Fibroblast of the aortic adventitia (primary cell): ENCODE measurements at regions not wholly inside any gene's neighbourhood (a gene's known extent, or its start where the extent isn't known, plus 50 kb on each side); places are given as distances from the start of the nearest gene placed in this dataset.

Experiments
- DNase-seq: peaks from one replicate; pipeline ENCODE4 v3.0.0-alpha.2; 2010; ENCODE audit warnings: low read depth
- H3K4me3 ChIP-seq: 2 replicates; pipeline ENCODE4 v1.5.1; 2011; ENCODE audit warnings: low read depth, mild to moderate bottlenecking, control low read depth, low read length, moderate library complexity
- TF ChIP-seq, protein P1 (sequence below): IDR thresholded peaks from 2 replicates; pipeline ENCODE4 v1.5.1; 2011; ENCODE audit warnings: mild to moderate bottlenecking, low read length, control low read depth, inconsistent platforms; ENCODE audit not compliant: insufficient read depth

DNA sequence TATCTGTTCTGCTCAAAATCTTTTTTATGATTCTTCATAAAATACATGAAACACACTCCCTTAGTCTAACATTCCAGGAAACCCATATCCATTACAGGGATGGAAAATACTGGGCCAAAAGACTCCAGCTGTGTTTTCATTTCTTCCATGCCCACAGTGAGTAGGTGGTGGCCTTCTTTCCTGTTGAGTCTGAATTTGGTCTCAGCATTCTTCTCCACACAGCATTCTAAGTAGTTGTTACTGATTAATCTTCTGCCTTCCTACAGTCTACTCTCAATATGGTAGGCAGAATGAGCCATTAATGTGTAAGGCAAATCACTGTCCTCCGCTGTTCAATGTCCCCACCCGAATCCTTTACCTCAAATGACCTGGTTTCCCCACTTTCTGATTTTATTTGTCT, 370.6 kb upstream of the RPS6KA3 start:
- no peak for DNase-seq
- no peak overlapping the region for H3K4me3 ChIP-seq
- TF ChIP-seq, protein P1, sequence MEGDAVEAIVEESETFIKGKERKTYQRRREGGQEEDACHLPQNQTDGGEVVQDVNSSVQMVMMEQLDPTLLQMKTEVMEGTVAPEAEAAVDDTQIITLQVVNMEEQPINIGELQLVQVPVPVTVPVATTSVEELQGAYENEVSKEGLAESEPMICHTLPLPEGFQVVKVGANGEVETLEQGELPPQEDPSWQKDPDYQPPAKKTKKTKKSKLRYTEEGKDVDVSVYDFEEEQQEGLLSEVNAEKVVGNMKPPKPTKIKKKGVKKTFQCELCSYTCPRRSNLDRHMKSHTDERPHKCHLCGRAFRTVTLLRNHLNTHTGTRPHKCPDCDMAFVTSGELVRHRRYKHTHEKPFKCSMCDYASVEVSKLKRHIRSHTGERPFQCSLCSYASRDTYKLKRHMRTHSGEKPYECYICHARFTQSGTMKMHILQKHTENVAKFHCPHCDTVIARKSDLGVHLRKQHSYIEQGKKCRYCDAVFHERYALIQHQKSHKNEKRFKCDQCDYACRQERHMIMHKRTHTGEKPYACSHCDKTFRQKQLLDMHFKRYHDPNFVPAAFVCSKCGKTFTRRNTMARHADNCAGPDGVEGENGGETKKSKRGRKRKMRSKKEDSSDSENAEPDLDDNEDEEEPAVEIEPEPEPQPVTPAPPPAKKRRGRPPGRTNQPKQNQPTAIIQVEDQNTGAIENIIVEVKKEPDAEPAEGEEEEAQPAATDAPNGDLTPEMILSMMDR: no peak

DNA sequence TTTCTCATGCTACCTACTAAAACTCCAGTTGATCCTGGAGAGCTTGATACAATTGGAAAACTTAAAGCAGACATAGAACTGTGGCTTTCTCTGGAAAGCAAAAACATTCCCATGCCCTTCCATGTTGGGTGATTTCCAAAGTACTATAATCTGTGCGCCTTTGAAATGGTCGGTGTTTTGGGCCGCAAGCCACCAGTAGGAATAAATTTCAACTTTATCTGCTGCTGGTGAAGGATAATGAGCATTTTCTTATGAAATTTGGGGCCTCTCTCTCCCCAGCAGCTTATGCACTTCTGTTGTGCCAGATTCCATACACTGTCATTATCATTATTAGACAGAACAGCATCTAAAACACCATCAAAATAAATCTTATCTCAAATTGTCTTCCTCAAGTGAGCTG, 366.7 kb upstream of the RPS6KA3 start:
- H3K4me3 ChIP-seq: no peak overlapping the region
- TF ChIP-seq, protein P1: no peak
- no peak for DNase-seq

DNA sequence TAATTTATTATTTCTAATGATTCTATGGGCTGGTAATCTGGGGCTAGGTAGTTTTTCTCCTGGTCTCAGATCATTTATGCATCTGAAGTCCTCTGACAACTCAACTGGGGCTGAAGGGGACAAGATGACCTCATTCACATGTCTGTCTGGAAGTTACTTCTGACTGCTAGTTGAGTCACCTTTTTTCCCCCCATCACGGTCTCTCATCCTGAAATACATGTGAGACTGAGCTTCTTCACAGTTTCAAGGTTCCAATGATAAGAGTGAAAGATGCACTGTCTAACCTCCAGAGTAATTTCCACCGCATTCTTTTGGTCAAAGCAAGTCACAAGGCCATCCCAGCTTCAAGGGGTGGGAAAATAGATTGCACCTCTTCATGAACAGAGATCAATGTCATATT, 356.7 kb upstream of the RPS6KA3 start:
- TF ChIP-seq, protein P1: no peak
- no peak overlapping the region for H3K4me3 ChIP-seq
- DNase-seq: no peak

DNA sequence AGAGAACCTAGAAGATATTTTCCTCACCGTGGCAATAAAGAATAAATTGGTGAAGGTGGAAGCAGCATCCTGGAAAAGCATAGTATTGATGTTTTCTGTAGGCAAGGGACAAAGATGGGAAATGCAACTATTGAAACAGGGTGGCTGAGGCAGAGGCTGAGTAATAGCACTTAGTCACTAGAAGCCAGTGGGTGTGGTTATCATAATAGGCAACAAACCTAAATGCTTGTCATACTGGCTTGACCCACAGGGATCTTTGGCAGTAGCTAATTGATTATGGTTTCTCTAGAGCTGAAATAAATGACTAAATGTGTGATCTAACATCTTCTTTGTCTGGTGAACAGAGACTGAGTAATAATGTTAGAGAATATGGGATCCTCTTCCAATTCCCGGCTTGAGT, 353.6 kb upstream of the RPS6KA3 start:
- peak; percentile 44 for DNase-seq

DNA sequence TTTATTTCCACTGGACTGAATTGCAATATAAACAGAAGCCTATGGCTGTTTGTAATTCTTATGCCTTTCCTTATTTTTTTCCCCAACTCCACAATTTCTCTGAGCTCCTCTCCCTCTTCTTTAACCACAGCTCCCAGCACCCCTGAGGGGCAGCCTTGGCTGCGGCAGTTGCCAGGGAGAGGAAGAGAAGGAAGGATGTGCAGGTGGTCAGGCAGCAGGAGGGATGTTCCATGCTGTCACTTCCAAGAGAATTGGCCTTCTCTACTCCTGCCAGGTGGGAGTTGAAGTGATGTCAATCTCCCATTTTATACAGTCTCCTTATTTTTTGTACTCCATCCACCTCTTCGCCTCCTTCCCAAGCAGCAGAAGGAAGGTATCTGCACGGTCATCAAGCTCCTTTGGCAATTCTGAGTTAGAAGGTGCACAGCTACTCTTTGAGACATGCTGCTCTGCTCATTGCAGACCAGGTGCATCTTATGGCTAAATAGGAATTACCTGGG, 343.3 kb upstream of the RPS6KA3 start:
- TF ChIP-seq, protein P1: no peak
- no peak overlapping the region for H3K4me3 ChIP-seq
- DNase-seq: no peak

More for the DNA sequence above, 353.6 kb upstream of the RPS6KA3 start:
- H3K4me3 ChIP-seq: no peak overlapping the region
- TF ChIP-seq, protein P1: no peak

DNA sequence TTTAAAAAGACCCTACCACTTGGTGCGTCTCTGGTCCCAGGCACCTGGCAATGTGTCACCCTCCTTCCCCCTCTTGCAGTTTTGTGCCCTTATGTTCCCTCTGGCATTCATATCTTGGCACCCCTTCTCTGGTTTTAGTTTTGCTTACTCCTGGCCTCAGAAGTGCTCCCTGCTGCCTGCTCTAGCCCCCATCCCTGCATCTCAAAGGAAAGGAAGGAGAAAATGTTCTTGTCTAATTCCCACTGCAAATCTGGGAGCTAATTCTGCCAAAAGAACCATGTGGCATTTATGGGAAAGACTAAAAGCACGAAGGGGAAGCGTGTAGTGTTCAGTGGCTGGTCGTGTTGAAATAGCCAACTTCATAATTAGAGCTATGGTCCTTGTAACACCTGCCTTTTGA, 340.1 kb upstream of the RPS6KA3 start:
- no peak for DNase-seq
- no peak overlapping the region for H3K4me3 ChIP-seq
- TF ChIP-seq, protein P1: no peak

DNA sequence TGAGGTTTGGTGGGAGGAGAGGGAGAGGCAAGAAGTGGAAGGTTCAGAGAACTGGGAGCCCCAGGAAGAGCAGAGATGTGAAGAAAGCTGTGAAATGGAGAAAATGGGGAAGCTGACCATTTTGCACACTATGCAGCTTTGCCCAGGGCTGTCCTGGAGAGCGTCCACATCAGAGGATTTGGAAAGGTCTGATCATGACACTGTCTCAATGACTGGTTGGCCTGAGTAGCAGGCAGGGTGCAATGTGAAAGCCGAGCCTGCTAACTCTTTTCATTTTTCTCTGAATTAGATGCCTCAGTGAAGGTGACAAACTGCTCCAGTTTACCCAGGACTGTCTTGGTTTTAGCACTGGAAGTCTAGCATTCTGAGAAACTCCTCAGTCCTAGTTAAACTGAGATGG, 330.1 kb upstream of the RPS6KA3 start:
- DNase-seq: no peak
- H3K4me3 ChIP-seq: no peak overlapping the region
- TF ChIP-seq, protein P1: no peak
